ENCODE measurements at regions not wholly inside any gene's neighbourhood (a gene's known extent, or its start where the extent isn't known, plus 50 kb on each side); places are given as distances from the start of the nearest gene placed in this dataset.

DNA sequence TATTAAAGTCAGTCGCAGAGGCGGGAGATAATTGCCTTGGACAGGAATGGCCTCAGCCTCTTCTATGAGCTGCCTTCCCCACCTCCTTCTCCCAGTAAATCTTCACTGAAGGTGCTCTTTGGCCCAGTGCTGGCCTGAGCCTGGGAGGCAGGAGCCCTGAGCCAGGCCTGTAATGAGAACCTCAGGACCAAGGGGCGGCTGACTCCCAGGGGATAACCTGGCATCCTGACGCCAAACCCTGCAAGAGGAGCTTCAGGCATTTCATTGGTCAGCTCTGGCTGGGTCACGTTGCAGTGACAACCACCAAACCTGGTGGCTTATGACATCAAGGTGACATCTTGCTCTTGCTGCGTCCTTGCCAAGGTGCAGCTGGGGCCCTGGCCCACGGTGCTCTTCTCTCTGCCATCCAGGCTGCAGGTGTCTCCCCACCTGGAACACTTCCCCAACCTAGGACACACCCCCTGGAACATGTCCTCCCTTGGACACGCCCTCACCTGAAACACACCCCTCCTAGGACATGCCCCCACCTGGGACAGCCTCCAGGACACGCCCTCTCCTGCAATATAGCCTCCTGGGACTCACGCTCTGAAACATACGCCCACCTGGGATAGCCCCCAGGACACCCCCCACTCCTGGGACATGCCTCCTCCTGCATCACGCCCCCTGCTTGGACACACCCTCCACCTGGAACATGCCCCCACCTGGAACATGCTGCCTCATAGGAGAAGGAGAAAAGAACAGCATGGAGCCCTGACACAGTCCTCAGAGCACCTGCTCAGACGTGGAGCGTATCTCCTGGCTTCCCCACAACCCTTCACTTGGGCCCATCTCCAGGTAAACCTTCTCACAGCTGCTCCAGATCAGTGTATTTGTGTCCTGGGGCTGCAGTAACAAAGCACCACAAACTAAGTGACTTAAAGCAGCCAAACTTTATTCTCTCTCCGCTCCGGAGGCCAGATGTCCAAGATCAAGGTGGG lies 333.6 kb downstream of the NPHP4 start:
- TF ChIP-seq POLR2A (IDR thresholded peaks at IDR 0.05) (no peak), CTCF (IDR thresholded peaks at IDR 0.05 in 4 of 5, conservative IDR thresholded peaks at IDR 0.05 in 1 of 5) (no peak)

Measured in gastrocnemius medialis (tissue), 4 donors.